H1 (cell line): ENCODE measurements at regions not wholly inside any gene's neighbourhood (a gene's known extent, or its start where the extent isn't known, plus 50 kb on each side); places are given as distances from the start of the nearest gene placed in this dataset.

ENCODE experiments used
- CTCF ChIA-PET: fragments of 300-600 bp; sonication (Branson Sonifier 250); formaldehyde crosslinking; loops from one replicate; lab custom pipeline; 2021; ENCODE audit not compliant: partially characterized antibody; lab: Charles Lee
- POLR2A ChIA-PET: fragments of 300-600 bp; sonication (Branson Sonifier 250); formaldehyde crosslinking; loops from one replicate; lab custom pipeline; 2021; ENCODE audit warnings: inconsistent platforms; ENCODE audit not compliant: partially characterized antibody; lab: Charles Lee
- DNase-seq, 2 experiments: peaks; one replicate each; pipeline versions ENCODE4 v3.0.0 to v3.0.0-alpha.2; 2010 to 2022; ENCODE audit warnings: low spot score in 2 of 2, low read depth in 1 of 2, mixed read lengths in 1 of 2
- FAIRE-seq: peaks from 2 replicates; lab custom pipeline; 2011; peaks lifted over from hg19 to GRCh38; lab: Jason Lieb, UNC
- H2AFZ ChIP-seq: 2 replicates; pipeline ENCODE4 v1.8.1; 2012; ENCODE audit warnings: low read length, inconsistent platforms
- H2AK5ac ChIP-seq: 2 replicates; pipeline ENCODE4 v1.6.1; 2013; ENCODE audit warnings: low read depth, low read length
- H2BK120ac ChIP-seq: replicated peaks from 2 replicates; pipeline ENCODE3; 2013; ENCODE audit warnings: low read depth, low read length, inconsistent platforms
- H2BK12ac ChIP-seq: 2 replicates; pipeline ENCODE4 v1.6.1; 2013; ENCODE audit warnings: low read depth, low read length
- H2BK15ac ChIP-seq: 2 replicates; pipeline ENCODE4 v1.6.1; 2013; ENCODE audit warnings: low read length
- H2BK20ac ChIP-seq: 2 replicates; pipeline ENCODE4 v1.6.1; 2013; ENCODE audit warnings: low read length
- H2BK5ac ChIP-seq: 2 replicates; pipeline ENCODE4 v1.6.1; 2013; ENCODE audit warnings: low read depth, low read length
- H3K14ac ChIP-seq: 2 replicates; pipeline ENCODE4 v1.6.1; 2013; ENCODE audit warnings: inconsistent platforms; ENCODE audit not compliant: insufficient read length
- H3K18ac ChIP-seq: 2 replicates; pipeline ENCODE4 v1.6.1; 2013; ENCODE audit warnings: low read length; ENCODE audit errors: extremely low read depth
- H3K23ac ChIP-seq: 2 replicates; pipeline ENCODE4 v1.6.1; 2013; ENCODE audit warnings: inconsistent platforms; ENCODE audit not compliant: insufficient read length
- H3K23me2 ChIP-seq: 2 replicates; pipeline ENCODE4 v1.6.1; 2013; ENCODE audit warnings: low read depth, low read length
- H3K27ac ChIP-seq: 2 replicates; pipeline ENCODE4 v1.6.1; 2011; ENCODE audit warnings: low read depth, low read length, inconsistent platforms
- H3K27me3 ChIP-seq, 4 experiments: replicated peaks in 1 of 4; 1 replicate in 1 of 4; 2 replicates in 3 of 4; pipeline versions ENCODE4 v1.6.1 to v1.8.1; 2011 to 2013; ENCODE audit warnings: low read length in 3 of 4, mild to moderate bottlenecking in 3 of 4, inconsistent platforms in 2 of 4, mixed read lengths in 2 of 4, moderate library complexity in 1 of 4; ENCODE audit not compliant: control insufficient read depth in 3 of 4, insufficient read depth in 3 of 4; ENCODE audit errors: extremely low read depth in 1 of 4
- H3K36me3 ChIP-seq, 4 experiments: 2 replicates each; pipeline versions ENCODE4 v1.6.1 to v1.8.1; 2011 to 2013; ENCODE audit warnings: mild to moderate bottlenecking in 4 of 4, low read length in 3 of 4, moderate library complexity in 2 of 4, control low read depth in 1 of 4, inconsistent platforms in 1 of 4; ENCODE audit not compliant: insufficient read depth in 4 of 4, control insufficient read depth in 2 of 4
- H3K4ac ChIP-seq: replicated peaks from 2 replicates; pipeline ENCODE3; 2013; ENCODE audit warnings: low read length, low read depth, mixed read lengths, inconsistent platforms; ENCODE audit not compliant: insufficient read length
- H3K4me1 ChIP-seq, 4 experiments: replicated peaks in 1 of 4; 1 replicate in 1 of 4; 2 replicates in 3 of 4; pipeline versions ENCODE4 v1.6.1 to v1.8.1; 2011 to 2013; ENCODE audit warnings: low read length in 3 of 4, inconsistent platforms in 2 of 4, mixed read lengths in 1 of 4; ENCODE audit not compliant: insufficient read depth in 4 of 4, control insufficient read depth in 3 of 4
- H3K4me2 ChIP-seq, 2 experiments: 2 replicates each; pipeline versions ENCODE4 v1.6.1 to v1.8.1; 2011 to 2013; ENCODE audit warnings: low read depth in 2 of 2, low read length in 2 of 2, control low read depth in 1 of 2, inconsistent platforms in 1 of 2, mild to moderate bottlenecking in 1 of 2; ENCODE audit not compliant: insufficient read depth in 1 of 2
- H3K4me3 ChIP-seq, 4 experiments: fragments of 200-600, 300-600 bp in 1 of 4; sonication (generic), shearing (Covaris generic), sonication (Bioruptor Twin) in 1 of 4; 2 replicates each; pipeline versions ENCODE4 v1.5.1 to v1.8.1; 2011 to 2016; ENCODE audit warnings: low read length in 4 of 4, low read depth in 3 of 4, control low read depth in 2 of 4, inconsistent platforms in 2 of 4, mild to moderate bottlenecking in 2 of 4, mixed read lengths in 1 of 4, moderate library complexity in 1 of 4; ENCODE audit not compliant: insufficient read depth in 2 of 4; ENCODE audit errors: extremely low read depth in 1 of 4
- H3K56ac ChIP-seq: replicated peaks from 2 replicates; pipeline ENCODE3; 2013; ENCODE audit warnings: low read depth, mild to moderate bottlenecking, mixed read lengths, low read length, inconsistent platforms; ENCODE audit not compliant: insufficient read length
- H3K79me1 ChIP-seq: 2 replicates; pipeline ENCODE4 v1.6.1; 2013; ENCODE audit warnings: low read depth, low read length, control low read depth
- H3K79me2 ChIP-seq, 2 experiments: 2 replicates each; pipeline versions ENCODE4 v1.6.1 to v1.8.1; 2012 to 2013; ENCODE audit warnings: low read length in 2 of 2, mild to moderate bottlenecking in 2 of 2, inconsistent platforms in 1 of 2; ENCODE audit not compliant: insufficient read depth in 2 of 2, control insufficient read depth in 1 of 2
- H3K9ac ChIP-seq, 4 experiments: replicated peaks in 1 of 4; 1 replicate in 1 of 4; 2 replicates in 3 of 4; pipeline versions ENCODE4 v1.6.1 to v1.8.1; 2011 to 2013; ENCODE audit warnings: low read depth in 3 of 4, low read length in 3 of 4, control low read depth in 2 of 4, mild to moderate bottlenecking in 2 of 4, moderate library complexity in 2 of 4, inconsistent platforms in 1 of 4; ENCODE audit errors: extremely low read depth in 1 of 4
- H3K9me3 ChIP-seq, 2 experiments: 2 replicates each; pipeline versions ENCODE4 v1.6.1 to v1.8.1; 2012 to 2013; ENCODE audit warnings: mild to moderate bottlenecking in 2 of 2, moderate library complexity in 2 of 2, control low read depth in 1 of 2, inconsistent platforms in 1 of 2, low read depth in 1 of 2, low read length in 1 of 2, mixed read lengths in 1 of 2; ENCODE audit not compliant: insufficient read depth in 2 of 2
- H4K20me1 ChIP-seq, 2 experiments: replicated peaks in 1 of 2; 2 replicates each; pipeline versions ENCODE3 to v1.8.1; 2011 to 2013; ENCODE audit warnings: inconsistent platforms in 2 of 2, low read length in 2 of 2, mild to moderate bottlenecking in 1 of 2; ENCODE audit not compliant: insufficient read depth in 2 of 2, control insufficient read depth in 1 of 2
- H4K5ac ChIP-seq: 2 replicates; pipeline ENCODE4 v1.6.1; 2013; ENCODE audit warnings: low read length, low read depth, mixed read lengths, inconsistent platforms; ENCODE audit not compliant: insufficient read length
- H4K8ac ChIP-seq: 2 replicates; pipeline ENCODE4 v1.8.0; 2013; ENCODE audit warnings: mild to moderate bottlenecking, moderate library complexity, low read length, inconsistent platforms; ENCODE audit not compliant: insufficient read depth; ENCODE audit errors: extremely low read depth
- H4K91ac ChIP-seq: replicated peaks from 2 replicates; pipeline ENCODE3; 2013; ENCODE audit warnings: low read length, mixed read lengths, inconsistent platforms; ENCODE audit not compliant: insufficient read length
- CBX5 ChIP-seq: fragments of 300-800, 300-1000 bp; sonication (generic); IDR thresholded peaks from 2 replicates; pipeline ENCODE4 v1.7.1; 2016; ENCODE audit warnings: antibody characterized with exemption, low read length, low read depth
- CEBPB ChIP-seq: IDR thresholded peaks from 2 replicates; pipeline ENCODE4 v1.6.1; 2012; ENCODE audit warnings: low read depth, low read length
- GTF2F1 ChIP-seq: IDR thresholded peaks from 2 replicates; pipeline ENCODE4 v1.6.1; 2012; ENCODE audit warnings: low read depth, low read length, improper control_type of control experiment, borderline replicate concordance
- JUN ChIP-seq: IDR thresholded peaks from 2 replicates; pipeline ENCODE4 v1.6.1; 2011; ENCODE audit warnings: low read depth, mild to moderate bottlenecking, improper control_type of control experiment, low read length
- NANOG ChIP-seq: IDR thresholded peaks from 2 replicates; pipeline ENCODE4 v1.6.1; 2011; ENCODE audit warnings: low read length, low read depth, mild to moderate bottlenecking, inconsistent platforms; ENCODE audit not compliant: insufficient read depth, poor library complexity, severe bottlenecking
- POLR2AphosphoS5 ChIP-seq: IDR thresholded peaks from 2 replicates; pipeline ENCODE4 v1.6.1; 2011; ENCODE audit warnings: low read depth, low read length
- SP2 ChIP-seq: IDR thresholded peaks from 2 replicates; pipeline ENCODE4 v1.6.1; 2012; ENCODE audit warnings: mild to moderate bottlenecking, low read length, inconsistent platforms
- SP4 ChIP-seq: IDR thresholded peaks from 2 replicates; pipeline ENCODE4 v1.6.1; 2012; ENCODE audit warnings: low read length, inconsistent platforms
- ZNF274 ChIP-seq: IDR thresholded peaks from 2 replicates; pipeline ENCODE4 v1.7.0; 2012; ENCODE audit warnings: low read length, borderline replicate concordance; ENCODE audit errors: extremely low read depth
- WGBS, 2 experiments: shearing (Covaris generic) in 1 of 2; methylation state at CpG; one replicate each; pipeline versions ENCODE4 v1.1.6 to v1.1.7; 2013 to 2015; ENCODE audit warnings: low lambda C conversion rate in 2 of 2, mixed read lengths in 2 of 2, inconsistent platforms in 1 of 2, low coverage in 1 of 2, missing lambda C conversion rate in 1 of 2; ENCODE audit not compliant: insufficient replicate concordance in 2 of 2, insufficient coverage in 1 of 2, insufficient read length in 1 of 2; ENCODE audit errors: extremely low coverage in 1 of 2, missing lambda C conversion rate in 1 of 2; 5-methylcytosine and 5-hydroxymethylcytosine counted together
- TF ChIP-seq, protein P1 (sequence below): IDR thresholded peaks from 2 replicates; pipeline ENCODE4 v1.6.1; 2012; ENCODE audit warnings: low read length, inconsistent platforms
- TF ChIP-seq, protein P2 (sequence below): IDR thresholded peaks from 2 replicates; pipeline ENCODE4 v1.6.1; 2011; ENCODE audit warnings: low read length, improper control_type of control experiment
- TF ChIP-seq, protein P3 (sequence below): IDR thresholded peaks from 2 replicates; pipeline ENCODE4 v1.6.1; 2011; ENCODE audit warnings: low read depth, mild to moderate bottlenecking, low read length; ENCODE audit not compliant: insufficient read depth

DNA sequence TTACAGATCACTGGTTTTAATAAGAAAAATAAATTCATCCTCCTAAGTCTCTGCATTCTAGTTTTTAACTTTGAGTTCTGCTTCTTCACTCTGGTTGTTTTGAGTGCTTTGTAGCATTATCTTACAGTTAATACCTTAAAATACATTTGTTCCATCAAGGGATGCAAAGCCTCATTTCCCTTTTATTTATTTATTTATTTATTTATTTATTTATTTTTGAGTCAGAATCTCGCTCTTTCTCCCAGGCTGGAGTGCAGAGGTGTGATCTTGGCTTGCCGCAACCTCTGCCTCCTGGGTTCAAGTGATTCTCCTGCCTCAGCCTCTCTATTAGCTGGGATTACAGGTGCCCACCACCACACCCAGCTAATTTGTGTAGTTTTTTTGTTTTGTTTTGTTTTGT, 147.8 kb downstream of the ZNF326 start:
- H3K4me3 ChIP-seq: no peak overlapping the region
- H3K9me3 ChIP-seq: peaks cover 20 to 21% of the 10 kb centered on the region in 2 experiments
- CTCF ChIA-PET: interaction anchor here (2.2 kb wide), 1 partner anchor 10 kb away, joined by 9 read pairs; no protein-coding TSS in a partner anchor
- TF ChIP-seq POLR2AphosphoS5 (no peak), NANOG (no peak), CEBPB (no peak), ZNF274 (no peak), SP2 (no peak), GTF2F1 (no peak), JUN (no peak), CBX5 (no peak), SP4 (no peak)
- TF ChIP-seq, protein P1, sequence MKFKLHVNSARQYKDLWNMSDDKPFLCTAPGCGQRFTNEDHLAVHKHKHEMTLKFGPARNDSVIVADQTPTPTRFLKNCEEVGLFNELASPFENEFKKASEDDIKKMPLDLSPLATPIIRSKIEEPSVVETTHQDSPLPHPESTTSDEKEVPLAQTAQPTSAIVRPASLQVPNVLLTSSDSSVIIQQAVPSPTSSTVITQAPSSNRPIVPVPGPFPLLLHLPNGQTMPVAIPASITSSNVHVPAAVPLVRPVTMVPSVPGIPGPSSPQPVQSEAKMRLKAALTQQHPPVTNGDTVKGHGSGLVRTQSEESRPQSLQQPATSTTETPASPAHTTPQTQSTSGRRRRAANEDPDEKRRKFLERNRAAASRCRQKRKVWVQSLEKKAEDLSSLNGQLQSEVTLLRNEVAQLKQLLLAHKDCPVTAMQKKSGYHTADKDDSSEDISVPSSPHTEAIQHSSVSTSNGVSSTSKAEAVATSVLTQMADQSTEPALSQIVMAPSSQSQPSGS: no peak
- TF ChIP-seq, protein P2, sequence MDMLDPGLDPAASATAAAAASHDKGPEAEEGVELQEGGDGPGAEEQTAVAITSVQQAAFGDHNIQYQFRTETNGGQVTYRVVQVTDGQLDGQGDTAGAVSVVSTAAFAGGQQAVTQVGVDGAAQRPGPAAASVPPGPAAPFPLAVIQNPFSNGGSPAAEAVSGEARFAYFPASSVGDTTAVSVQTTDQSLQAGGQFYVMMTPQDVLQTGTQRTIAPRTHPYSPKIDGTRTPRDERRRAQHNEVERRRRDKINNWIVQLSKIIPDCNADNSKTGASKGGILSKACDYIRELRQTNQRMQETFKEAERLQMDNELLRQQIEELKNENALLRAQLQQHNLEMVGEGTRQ: no peak
- TF ChIP-seq, protein P3, sequence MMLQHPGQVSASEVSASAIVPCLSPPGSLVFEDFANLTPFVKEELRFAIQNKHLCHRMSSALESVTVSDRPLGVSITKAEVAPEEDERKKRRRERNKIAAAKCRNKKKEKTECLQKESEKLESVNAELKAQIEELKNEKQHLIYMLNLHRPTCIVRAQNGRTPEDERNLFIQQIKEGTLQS: no peak

More for the DNA sequence above, 147.8 kb downstream of the ZNF326 start:
- no peaks in the 10 kb centered on the region for H3K79me1 ChIP-seq
- 98% methylated on average over 2 of the region's 2 CpGs; no CpG with 5 or more reads in 1 of the 2 experiments for WGBS, 2 experiments
- DNase-seq (no peak), FAIRE-seq (no peak)
- no peaks in the 10 kb centered on the region for H3K36me3 ChIP-seq
- no peak overlapping the region for H3K56ac ChIP-seq
- H2BK20ac ChIP-seq: no peak overlapping the region
- no peak overlapping the region for H2BK120ac ChIP-seq
- H2AK5ac ChIP-seq: no peak overlapping the region
- H3K79me2 ChIP-seq: no peaks in the 10 kb centered on the region
- no peak overlapping the region for H2AFZ ChIP-seq
- POLR2A ChIA-PET: no interaction called here
- no peaks in the 10 kb centered on the region for H4K20me1 ChIP-seq
- no peak overlapping the region for H3K9ac ChIP-seq
- H3K14ac ChIP-seq: no peak overlapping the region
- H3K4me2 ChIP-seq: no peak overlapping the region
- H3K4ac ChIP-seq: no peak overlapping the region
- no peak overlapping the region for H2BK5ac ChIP-seq
- H3K4me1 ChIP-seq: no peaks in the 10 kb centered on the region
- no peak overlapping the region for H4K91ac ChIP-seq
- no peak overlapping the region for H2BK15ac ChIP-seq
- H3K27ac ChIP-seq: no peak overlapping the region
- H3K27me3 ChIP-seq: no peaks in the 10 kb centered on the region
- H3K23me2 ChIP-seq: no peaks in the 10 kb centered on the region
- H2BK12ac ChIP-seq: no peak overlapping the region
- no peak overlapping the region for H4K5ac ChIP-seq
- H4K8ac ChIP-seq: no peak overlapping the region
- H3K18ac ChIP-seq: no peak overlapping the region
- no peak overlapping the region for H3K23ac ChIP-seq
